Fibroblast of lung (primary cell): ENCODE measurements at regions not wholly inside any gene's neighbourhood (a gene's known extent, or its start where the extent isn't known, plus 50 kb on each side); places are given as distances from the start of the nearest gene placed in this dataset.

ENCODE experiments used
- DNase-seq, 2 donors: peaks; one replicate each; pipeline versions ENCODE4 v3.0.0 to v3.0.0-alpha.2; 2010; ENCODE audit warnings: low read depth in 2 of 2
- H2AFZ ChIP-seq: 2 replicates; pipeline ENCODE4 v1.5.1; 2012; ENCODE audit warnings: low read length, control low read depth, inconsistent platforms
- H3K27ac ChIP-seq: 2 replicates; pipeline ENCODE4 v1.5.1; 2011; ENCODE audit warnings: low read length, control low read depth; ENCODE audit not compliant: insufficient read depth
- H3K27me3 ChIP-seq: 2 replicates; pipeline ENCODE4 v1.5.1; 2011; ENCODE audit warnings: mild to moderate bottlenecking, low read length; ENCODE audit not compliant: control insufficient read depth, insufficient read depth
- H3K36me3 ChIP-seq: 2 replicates; pipeline ENCODE4 v1.5.1; 2011; ENCODE audit warnings: low read length; ENCODE audit not compliant: control insufficient read depth, insufficient read depth
- H3K4me1 ChIP-seq: 2 replicates; pipeline ENCODE4 v1.5.1; 2011; ENCODE audit warnings: low read length; ENCODE audit not compliant: control insufficient read depth, insufficient read depth; ENCODE audit errors: extremely low read depth
- H3K4me2 ChIP-seq: 2 replicates; pipeline ENCODE4 v1.5.1; 2011; ENCODE audit warnings: low read length, control low read depth; ENCODE audit not compliant: insufficient read depth; ENCODE audit errors: extremely low read depth
- H3K4me3 ChIP-seq, 4 experiments: fragments of 200-600 bp in 1 of 4; sonication (generic) in 1 of 4; replicated peaks in 1 of 4; 2 replicates each; pipeline ENCODE4 v1.5.1; 2011 to 2016; ENCODE audit warnings: low read length in 4 of 4, low read depth in 3 of 4, mild to moderate bottlenecking in 3 of 4, control low read depth in 2 of 4, inconsistent platforms in 1 of 4, mixed read lengths in 1 of 4; ENCODE audit not compliant: insufficient read depth in 1 of 4; ENCODE audit errors: control extremely low read depth in 1 of 4
- H3K79me2 ChIP-seq: 2 replicates; pipeline ENCODE4 v1.5.1; 2012; ENCODE audit warnings: mild to moderate bottlenecking, low read length, inconsistent platforms; ENCODE audit not compliant: control insufficient read depth, insufficient read depth
- H3K9ac ChIP-seq: 2 replicates; pipeline ENCODE4 v1.5.1; 2011; ENCODE audit warnings: mild to moderate bottlenecking, low read length, control low read depth; ENCODE audit not compliant: insufficient read depth
- H3K9me3 ChIP-seq: 2 replicates; pipeline ENCODE4 v1.5.1; 2012; ENCODE audit warnings: low read depth, low read length; ENCODE audit not compliant: control insufficient read depth, insufficient read depth
- H4K20me1 ChIP-seq: 2 replicates; pipeline ENCODE4 v1.5.1; 2011; ENCODE audit warnings: low read length; ENCODE audit not compliant: control insufficient read depth, insufficient read depth; ENCODE audit errors: extremely low read depth
- CTCF ChIP-seq, 2 donors: IDR thresholded peaks in 1 of 2; conservative IDR thresholded peaks in 1 of 2; 1 replicate in 1 of 2; 2 replicates in 1 of 2; pipeline ENCODE4 v1.5.1; 2011 to 2012; ENCODE audit warnings: low read length in 2 of 2, control low read depth in 1 of 2, inconsistent platforms in 1 of 2, low read depth in 1 of 2, mild to moderate bottlenecking in 1 of 2
- EZH2 ChIP-seq: IDR thresholded peaks from 2 replicates; pipeline ENCODE4 v1.5.1; 2012; ENCODE audit warnings: low read length, control low read depth, mild to moderate bottlenecking; ENCODE audit errors: missing control alignments

GRCh38 chr3:27990324-27990723 is 251.1 kb upstream of the CMC1 start:
- Histone ChIP-seq H3K4me1 (no peaks in the 10 kb centered on the region), H4K20me1 (no peaks in the 10 kb centered on the region)

GRCh38 chr3:27990837-27991236 is 250.6 kb upstream of the CMC1 start:
- Histone ChIP-seq H3K27me3 (no peaks in the 10 kb centered on the region), H3K9me3 (no peaks in the 10 kb centered on the region), H2AFZ (no peak overlapping the region), H3K79me2 (no peaks in the 10 kb centered on the region), H3K27ac (no peak overlapping the region), H3K36me3 (no peaks in the 10 kb centered on the region), H4K20me1 (no peaks in the 10 kb centered on the region), H3K4me1 (no peaks in the 10 kb centered on the region), H3K4me3 (no peak overlapping the region), H3K4me2 (no peak overlapping the region), H3K9ac (no peak overlapping the region)
- DNase-seq, result no peak
- TF ChIP-seq CTCF (conservative IDR thresholded peaks at IDR 0.05 in 1 of 2, IDR thresholded peaks at IDR 0.05 in 1 of 2; ENCODE audit: low read depth in 1 of 2, low read length in 2 of 2), result no peak
- TF ChIP-seq EZH2, result no peak

More at GRCh38 chr3:27990324-27990723, 251.1 kb upstream of the CMC1 start:
- Histone ChIP-seq H3K79me2 (no peaks in the 10 kb centered on the region), H3K9ac (no peak overlapping the region), H3K9me3 (no peaks in the 10 kb centered on the region), H3K4me3 (no peak overlapping the region), H3K27ac (no peak overlapping the region), H3K4me2 (no peak overlapping the region), H3K36me3 (no peaks in the 10 kb centered on the region), H3K27me3 (no peaks in the 10 kb centered on the region), H2AFZ (no peak overlapping the region)
- TF ChIP-seq CTCF (conservative IDR thresholded peaks at IDR 0.05 in 1 of 2, IDR thresholded peaks at IDR 0.05 in 1 of 2; ENCODE audit: low read depth in 1 of 2, low read length in 2 of 2) (no peak), EZH2 (no peak)
- DNase-seq, result no peak

GRCh38 chr3:27993051-27993450 is 248.4 kb upstream of the CMC1 start:
- no peak overlapping the region for H3K4me3 ChIP-seq

More at GRCh38 chr3:27993051-27993450, 248.4 kb upstream of the CMC1 start:
- H3K9me3 ChIP-seq, result no peaks in the 10 kb centered on the region
- no peaks in the 10 kb centered on the region for H4K20me1 ChIP-seq
- no peaks in the 10 kb centered on the region for H3K36me3 ChIP-seq
- no peaks in the 10 kb centered on the region for H3K79me2 ChIP-seq
- no peak overlapping the region for H2AFZ ChIP-seq
- no peak overlapping the region for H3K4me2 ChIP-seq
- H3K27me3 ChIP-seq, result no peaks in the 10 kb centered on the region
- no peaks in the 10 kb centered on the region for H3K4me1 ChIP-seq
- no peak overlapping the region for H3K27ac ChIP-seq
- DNase-seq, result no peak
- TF ChIP-seq EZH2, result no peak
- TF ChIP-seq CTCF (conservative IDR thresholded peaks at IDR 0.05 in 1 of 2, IDR thresholded peaks at IDR 0.05 in 1 of 2; ENCODE audit: low read depth in 1 of 2, low read length in 2 of 2), result no peak
- H3K9ac ChIP-seq, result no peak overlapping the region
